HG03045 (cell line): ENCODE measurements at regions not wholly inside any gene's neighbourhood (a gene's known extent, or its start where the extent isn't known, plus 50 kb on each side); places are given as distances from the start of the nearest gene placed in this dataset.
"Not testable (repeated sequence)": the region's sequence is repeated elsewhere in the genome, so short reads cannot be mapped to it uniquely, and the experiment has no call there.

Experiments used
- ATAC-seq: cut with Tn5 transposase; IDR thresholded peaks from one replicate; pipeline ENCODE4 v1.9.1; 2021; ENCODE audit warnings: mild to moderate bottlenecking, moderate library complexity; ENCODE audit not compliant: unreplicated experiment

DNA sequence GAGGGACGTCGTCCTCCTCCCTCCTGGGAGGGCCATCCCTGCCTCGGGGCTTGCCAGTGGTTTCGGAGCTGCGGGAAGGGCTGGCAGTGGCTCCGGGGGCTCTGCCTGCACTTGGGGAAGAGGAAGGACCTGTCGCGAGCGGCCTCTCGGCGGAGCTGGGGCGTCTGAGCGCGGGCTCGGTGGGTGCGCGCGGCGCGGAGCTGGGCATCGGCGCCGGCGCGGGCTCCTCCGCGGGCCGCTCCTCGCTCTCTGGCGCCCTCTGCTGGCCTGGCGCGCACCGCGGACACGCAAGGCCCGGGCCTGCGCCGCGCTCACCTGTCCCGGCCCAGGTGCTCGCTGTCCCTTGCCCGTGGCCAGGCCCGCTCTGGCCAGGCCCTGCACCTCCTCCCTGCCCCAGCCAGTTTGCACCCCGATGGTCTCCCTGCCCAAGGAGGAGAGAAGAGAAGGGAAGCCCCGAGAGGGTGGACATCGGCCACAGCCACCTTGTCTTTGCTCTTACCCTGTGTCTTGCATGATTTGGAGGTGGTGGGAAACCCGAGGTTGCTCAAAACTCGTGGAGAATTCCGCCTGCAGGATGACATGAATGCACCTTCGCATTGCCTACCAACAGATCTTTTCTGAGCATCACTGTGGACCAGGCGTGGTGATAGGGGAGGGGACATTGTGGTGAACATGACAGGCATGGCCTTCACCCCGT, 119.2 kb downstream of the OTOP1 start:
- not testable (repeated sequence) for ATAC-seq

DNA sequence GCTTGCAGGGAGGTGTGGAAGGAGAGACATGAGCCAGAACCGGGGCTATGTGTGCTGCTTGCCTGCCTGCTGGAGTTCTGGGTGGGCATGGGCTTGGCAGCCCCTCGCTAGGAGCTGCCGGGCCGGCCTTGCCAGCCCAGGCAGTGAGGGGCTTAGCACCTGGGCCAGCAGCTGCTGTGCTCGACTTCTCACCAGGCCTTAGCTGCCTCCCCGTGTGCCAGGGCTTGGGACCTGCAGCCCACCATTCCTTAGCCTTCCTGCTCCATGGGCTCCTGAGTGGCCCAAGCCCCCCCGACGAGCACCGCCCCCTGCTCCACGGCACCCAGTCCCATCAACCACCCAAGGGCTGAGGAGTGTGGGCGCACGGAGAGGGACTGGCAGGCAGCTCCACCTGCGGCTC, 111.3 kb downstream of the OTOP1 start:
- ATAC-seq, result not testable (repeated sequence)

DNA sequence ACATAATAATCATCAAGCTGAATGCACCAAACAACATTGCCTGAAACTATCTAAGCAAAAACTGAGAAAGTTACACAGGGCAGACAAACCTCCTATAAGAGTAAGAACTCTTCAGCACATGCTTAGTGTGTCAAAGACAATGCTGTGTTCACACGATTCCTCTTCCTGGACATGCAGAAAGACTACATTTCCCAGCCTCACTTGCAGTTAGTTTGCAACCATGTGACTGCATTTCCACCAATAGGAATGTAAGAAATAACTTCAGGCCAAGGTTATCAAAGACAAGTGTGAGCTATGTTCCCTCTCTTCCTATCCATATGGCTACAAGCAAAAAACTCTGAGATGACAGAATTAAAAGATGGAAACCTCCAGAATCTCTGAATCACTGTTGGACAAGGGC, 109.8 kb downstream of the OTOP1 start:
- ATAC-seq, result not testable (repeated sequence)

DNA sequence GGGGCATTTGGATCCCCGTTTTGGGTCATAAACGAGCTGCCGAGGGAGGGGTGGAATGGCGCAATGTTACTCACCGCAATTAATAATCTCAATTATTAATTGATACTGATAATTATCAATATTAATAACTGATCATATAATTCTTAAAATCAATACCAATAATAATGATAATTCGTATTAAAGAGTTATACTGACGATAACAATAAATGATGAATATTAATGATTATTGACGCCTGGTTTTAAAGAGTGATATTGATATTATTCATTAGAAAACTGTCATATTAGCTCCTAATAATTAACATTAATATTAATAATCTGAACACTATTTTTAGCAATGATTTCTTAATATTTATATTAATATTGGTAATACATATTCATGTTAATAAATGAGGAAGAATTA, 92.4 kb downstream of the OTOP1 start:
- ATAC-seq, result not testable (repeated sequence)

DNA sequence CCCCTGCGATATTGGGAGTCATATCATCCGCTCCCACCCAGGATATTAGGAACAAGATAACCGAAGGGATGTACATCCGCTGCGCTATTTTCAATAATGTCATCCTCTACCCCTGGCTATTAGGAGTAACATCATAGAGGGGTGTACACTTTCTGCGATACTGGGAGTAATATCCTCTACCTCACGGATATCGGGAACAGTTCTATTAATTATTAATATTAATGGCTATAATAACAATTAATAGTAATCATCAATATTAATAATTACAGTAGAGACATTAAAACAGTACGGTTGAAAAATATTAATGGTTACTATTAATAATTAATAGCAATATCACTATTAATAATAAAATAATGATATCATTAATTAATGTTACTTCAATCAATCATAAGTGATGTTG, 90.1 kb downstream of the OTOP1 start:
- ATAC-seq, result not testable (repeated sequence)
